ENCODE measurements at regions not wholly inside any gene's neighbourhood (a gene's known extent, or its start where the extent isn't known, plus 50 kb on each side); places are given as distances from the start of the nearest gene placed in this dataset.

DNA sequence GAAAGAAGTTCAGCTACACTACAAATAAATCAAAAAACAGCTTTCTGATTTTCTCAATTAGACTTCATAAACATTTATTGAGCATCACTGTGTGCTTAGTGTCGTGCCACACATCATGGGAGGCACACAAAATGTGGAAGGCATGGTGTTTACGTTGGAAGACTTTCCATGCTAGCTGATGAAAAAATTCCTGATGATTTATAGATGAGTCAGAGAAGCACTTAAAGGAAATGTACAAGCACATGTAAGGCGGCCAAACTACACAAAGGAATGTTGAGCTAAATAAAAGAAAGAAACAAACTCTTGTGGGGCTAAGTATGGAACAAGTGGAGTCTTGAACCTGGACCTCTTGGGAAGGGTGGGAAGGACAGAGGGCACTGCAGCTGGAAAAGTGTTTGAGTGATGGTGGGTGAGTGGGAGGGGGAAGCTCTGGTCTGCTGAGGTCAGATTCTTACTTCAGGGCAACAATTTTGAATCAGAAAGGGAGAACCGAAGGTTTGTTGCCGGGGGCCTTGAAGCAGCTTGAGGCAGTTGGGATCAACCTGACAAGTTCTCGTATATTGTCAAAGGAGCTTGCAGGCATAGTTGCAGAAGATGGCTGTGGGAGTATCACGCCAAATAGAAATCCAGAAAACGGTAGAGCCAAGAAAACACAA, 66.9 kb downstream of the FOXB1 start:
- TF ChIP-seq, protein P1, sequence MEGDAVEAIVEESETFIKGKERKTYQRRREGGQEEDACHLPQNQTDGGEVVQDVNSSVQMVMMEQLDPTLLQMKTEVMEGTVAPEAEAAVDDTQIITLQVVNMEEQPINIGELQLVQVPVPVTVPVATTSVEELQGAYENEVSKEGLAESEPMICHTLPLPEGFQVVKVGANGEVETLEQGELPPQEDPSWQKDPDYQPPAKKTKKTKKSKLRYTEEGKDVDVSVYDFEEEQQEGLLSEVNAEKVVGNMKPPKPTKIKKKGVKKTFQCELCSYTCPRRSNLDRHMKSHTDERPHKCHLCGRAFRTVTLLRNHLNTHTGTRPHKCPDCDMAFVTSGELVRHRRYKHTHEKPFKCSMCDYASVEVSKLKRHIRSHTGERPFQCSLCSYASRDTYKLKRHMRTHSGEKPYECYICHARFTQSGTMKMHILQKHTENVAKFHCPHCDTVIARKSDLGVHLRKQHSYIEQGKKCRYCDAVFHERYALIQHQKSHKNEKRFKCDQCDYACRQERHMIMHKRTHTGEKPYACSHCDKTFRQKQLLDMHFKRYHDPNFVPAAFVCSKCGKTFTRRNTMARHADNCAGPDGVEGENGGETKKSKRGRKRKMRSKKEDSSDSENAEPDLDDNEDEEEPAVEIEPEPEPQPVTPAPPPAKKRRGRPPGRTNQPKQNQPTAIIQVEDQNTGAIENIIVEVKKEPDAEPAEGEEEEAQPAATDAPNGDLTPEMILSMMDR (conservative IDR thresholded peaks at IDR 0.05; ENCODE audit: low read depth in 2 of 2) = no peak
- no peak for TF ChIP-seq EZH2phosphoT487 (IDR thresholded peaks at IDR 0.05; ENCODE audit: unreplicated experiment)
- no peak for TF ChIP-seq POLR2AphosphoS5 (IDR thresholded peaks at IDR 0.05; ENCODE audit: low read depth)
- TF ChIP-seq, protein P2, sequence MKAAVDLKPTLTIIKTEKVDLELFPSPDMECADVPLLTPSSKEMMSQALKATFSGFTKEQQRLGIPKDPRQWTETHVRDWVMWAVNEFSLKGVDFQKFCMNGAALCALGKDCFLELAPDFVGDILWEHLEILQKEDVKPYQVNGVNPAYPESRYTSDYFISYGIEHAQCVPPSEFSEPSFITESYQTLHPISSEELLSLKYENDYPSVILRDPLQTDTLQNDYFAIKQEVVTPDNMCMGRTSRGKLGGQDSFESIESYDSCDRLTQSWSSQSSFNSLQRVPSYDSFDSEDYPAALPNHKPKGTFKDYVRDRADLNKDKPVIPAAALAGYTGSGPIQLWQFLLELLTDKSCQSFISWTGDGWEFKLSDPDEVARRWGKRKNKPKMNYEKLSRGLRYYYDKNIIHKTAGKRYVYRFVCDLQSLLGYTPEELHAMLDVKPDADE (IDR thresholded peaks at IDR 0.05) = no peak
- no peak for TF ChIP-seq EZH2 (IDR thresholded peaks at IDR 0.05; ENCODE audit: low read depth, unreplicated experiment)
- TF ChIP-seq, protein P3, sequence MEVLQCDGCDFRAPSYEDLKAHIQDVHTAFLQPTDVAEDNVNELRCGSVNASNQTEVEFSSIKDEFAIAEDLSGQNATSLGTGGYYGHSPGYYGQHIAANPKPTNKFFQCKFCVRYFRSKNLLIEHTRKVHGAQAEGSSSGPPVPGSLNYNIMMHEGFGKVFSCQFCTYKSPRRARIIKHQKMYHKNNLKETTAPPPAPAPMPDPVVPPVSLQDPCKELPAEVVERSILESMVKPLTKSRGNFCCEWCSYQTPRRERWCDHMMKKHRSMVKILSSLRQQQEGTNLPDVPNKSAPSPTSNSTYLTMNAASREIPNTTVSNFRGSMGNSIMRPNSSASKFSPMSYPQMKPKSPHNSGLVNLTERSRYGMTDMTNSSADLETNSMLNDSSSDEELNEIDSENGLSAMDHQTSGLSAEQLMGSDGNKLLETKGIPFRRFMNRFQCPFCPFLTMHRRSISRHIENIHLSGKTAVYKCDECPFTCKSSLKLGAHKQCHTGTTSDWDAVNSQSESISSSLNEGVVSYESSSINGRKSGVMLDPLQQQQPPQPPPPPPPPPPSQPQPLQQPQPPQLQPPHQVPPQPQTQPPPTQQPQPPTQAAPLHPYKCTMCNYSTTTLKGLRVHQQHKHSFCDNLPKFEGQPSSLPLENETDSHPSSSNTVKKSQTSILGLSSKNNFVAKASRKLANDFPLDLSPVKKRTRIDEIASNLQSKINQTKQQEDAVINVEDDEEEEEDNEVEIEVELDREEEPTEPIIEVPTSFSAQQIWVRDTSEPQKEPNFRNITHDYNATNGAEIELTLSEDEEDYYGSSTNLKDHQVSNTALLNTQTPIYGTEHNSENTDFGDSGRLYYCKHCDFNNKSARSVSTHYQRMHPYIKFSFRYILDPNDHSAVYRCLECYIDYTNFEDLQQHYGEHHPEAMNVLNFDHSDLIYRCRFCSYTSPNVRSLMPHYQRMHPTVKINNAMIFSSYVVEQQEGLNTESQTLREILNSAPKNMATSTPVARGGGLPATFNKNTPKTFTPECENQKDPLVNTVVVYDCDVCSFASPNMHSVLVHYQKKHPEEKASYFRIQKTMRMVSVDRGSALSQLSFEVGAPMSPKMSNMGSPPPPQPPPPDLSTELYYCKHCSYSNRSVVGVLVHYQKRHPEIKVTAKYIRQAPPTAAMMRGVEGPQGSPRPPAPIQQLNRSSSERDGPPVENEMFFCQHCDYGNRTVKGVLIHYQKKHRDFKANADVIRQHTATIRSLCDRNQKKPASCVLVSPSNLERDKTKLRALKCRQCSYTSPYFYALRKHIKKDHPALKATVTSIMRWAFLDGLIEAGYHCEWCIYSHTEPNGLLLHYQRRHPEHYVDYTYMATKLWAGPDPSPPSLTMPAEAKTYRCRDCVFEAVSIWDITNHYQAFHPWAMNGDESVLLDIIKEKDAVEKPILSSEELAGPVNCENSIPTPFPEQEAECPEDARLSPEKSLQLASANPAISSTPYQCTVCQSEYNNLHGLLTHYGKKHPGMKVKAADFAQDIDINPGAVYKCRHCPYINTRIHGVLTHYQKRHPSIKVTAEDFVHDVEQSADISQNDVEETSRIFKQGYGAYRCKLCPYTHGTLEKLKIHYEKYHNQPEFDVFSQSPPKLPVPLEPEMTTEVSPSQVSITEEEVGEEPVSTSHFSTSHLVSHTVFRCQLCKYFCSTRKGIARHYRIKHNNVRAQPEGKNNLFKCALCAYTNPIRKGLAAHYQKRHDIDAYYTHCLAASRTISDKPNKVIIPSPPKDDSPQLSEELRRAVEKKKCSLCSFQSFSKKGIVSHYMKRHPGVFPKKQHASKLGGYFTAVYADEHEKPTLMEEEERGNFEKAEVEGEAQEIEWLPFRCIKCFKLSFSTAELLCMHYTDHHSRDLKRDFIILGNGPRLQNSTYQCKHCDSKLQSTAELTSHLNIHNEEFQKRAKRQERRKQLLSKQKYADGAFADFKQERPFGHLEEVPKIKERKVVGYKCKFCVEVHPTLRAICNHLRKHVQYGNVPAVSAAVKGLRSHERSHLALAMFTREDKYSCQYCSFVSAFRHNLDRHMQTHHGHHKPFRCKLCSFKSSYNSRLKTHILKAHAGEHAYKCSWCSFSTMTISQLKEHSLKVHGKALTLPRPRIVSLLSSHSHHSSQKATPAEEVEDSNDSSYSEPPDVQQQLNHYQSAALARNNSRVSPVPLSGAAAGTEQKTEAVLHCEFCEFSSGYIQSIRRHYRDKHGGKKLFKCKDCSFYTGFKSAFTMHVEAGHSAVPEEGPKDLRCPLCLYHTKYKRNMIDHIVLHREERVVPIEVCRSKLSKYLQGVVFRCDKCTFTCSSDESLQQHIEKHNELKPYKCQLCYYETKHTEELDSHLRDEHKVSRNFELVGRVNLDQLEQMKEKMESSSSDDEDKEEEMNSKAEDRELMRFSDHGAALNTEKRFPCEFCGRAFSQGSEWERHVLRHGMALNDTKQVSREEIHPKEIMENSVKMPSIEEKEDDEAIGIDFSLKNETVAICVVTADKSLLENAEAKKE (CRISPR knock-in tag; IDR thresholded peaks at IDR 0.05) = no peak
